Astrocyte (in vitro differentiated cells and primary cell): ENCODE measurements at regions not wholly inside any gene's neighbourhood (a gene's known extent, or its start where the extent isn't known, plus 50 kb on each side); places are given as distances from the start of the nearest gene placed in this dataset.

Source experiments
- CTCF ChIP-seq: IDR thresholded peaks from 2 replicates; pipeline ENCODE4 v1.5.1; 2011; ENCODE audit warnings: low read depth, mild to moderate bottlenecking, inconsistent platforms, low read length, moderate library complexity; ENCODE audit not compliant: insufficient read depth
- EZH2 ChIP-seq: IDR thresholded peaks from 2 replicates; pipeline ENCODE4 v1.6.1; 2012; ENCODE audit warnings: mild to moderate bottlenecking, low read length, inconsistent platforms; ENCODE audit not compliant: insufficient read depth

GRCh38 chr16:72285324-72285723 lies 113.4 kb upstream of the PMFBP1 start:
- TF ChIP-seq CTCF = no peak
- TF ChIP-seq EZH2 = no peak
